ENCODE measurements at regions not wholly inside any gene's neighbourhood (a gene's known extent, or its start where the extent isn't known, plus 50 kb on each side); places are given as distances from the start of the nearest gene placed in this dataset.

GRCh38 chr5:114565139-114565538 is 203.3 kb downstream of the KCNN2 start:
- no peak for TF ChIP-seq CTCF (IDR thresholded peaks at IDR 0.05; ENCODE audit: low read depth, low read length)
- no peak overlapping the region for H3K4me3 ChIP-seq (ENCODE audit: low read depth, low read length)
- in situ Hi-C loops (cut with HindIII; ENCODE audit: low sequenced_read_pairs): no loop called here
- no peak for DNase-seq (ENCODE audit: low read depth, low spot score)

GRCh38 chr5:114561415-114561814 is 199.5 kb downstream of the KCNN2 start:
- in situ Hi-C loops (cut with HindIII; ENCODE audit: low sequenced_read_pairs): no loop called here
- DNase-seq (ENCODE audit: low read depth, low spot score): no peak
- no peak overlapping the region for H3K4me3 ChIP-seq (ENCODE audit: low read depth, low read length)
- no peak for TF ChIP-seq CTCF (IDR thresholded peaks at IDR 0.05; ENCODE audit: low read depth, low read length)

Measured in astrocyte of the spinal cord (primary cell).